Body of pancreas (tissue), 4 donors: ENCODE measurements at regions not wholly inside any gene's neighbourhood (a gene's known extent, or its start where the extent isn't known, plus 50 kb on each side); places are given as distances from the start of the nearest gene placed in this dataset.
A peak's percentile ranks its signal among the peaks of the same experiment; 100 is the strongest.

Experiments
- ATAC-seq: fragments of 150-250 bp; one replicate; pipeline ENCODE4 v1.9.1; 2016
- DNase-seq, 4 donors: peaks; one replicate each; pipeline ENCODE4 v3.0.0-alpha.2; 2019
- H3K27ac ChIP-seq, 4 donors: fragments of 200-600 bp; sonication (generic); 1 replicate in 3 of 4; 2 replicates in 1 of 4; pipeline versions ENCODE4 v1.5.1 to v1.6.1; 2016 to 2019; ENCODE audit warnings: mild to moderate bottlenecking in 1 of 4, mixed read lengths in 1 of 4, moderate library complexity in 1 of 4
- H3K27me3 ChIP-seq, 2 donors: fragments of 200-600 bp; sonication (generic); one replicate each; pipeline ENCODE4 v1.6.0; 2016; ENCODE audit warnings: mild to moderate bottlenecking in 1 of 2
- H3K36me3 ChIP-seq, 2 donors: fragments of 200-600 bp; sonication (generic); replicated peaks in 1 of 2; 2 replicates each; pipeline ENCODE4 v1.5.1; 2016; ENCODE audit warnings: low read depth in 2 of 2; ENCODE audit not compliant: insufficient read depth in 1 of 2
- H3K4me1 ChIP-seq: fragments of 200-600 bp; sonication (generic); one replicate; pipeline ENCODE4 v1.6.0; 2016
- H3K4me3 ChIP-seq, 2 donors: fragments of 200-600 bp; sonication (generic); 1 replicate in 1 of 2; 2 replicates in 1 of 2; pipeline ENCODE4 v1.5.1; 2016 to 2019
- H3K9me3 ChIP-seq, 3 donors: fragments of 200-600 bp; sonication (generic); 1 replicate in 2 of 3; 2 replicates in 1 of 3; pipeline ENCODE4 v1.5.1; 2016
- POLR2A ChIP-seq, 3 donors: fragments of 450-650 bp; IDR thresholded peaks; one replicate each; pipeline ENCODE4 v1.6.1; 2016; ENCODE audit warnings: antibody characterized with exemption in 3 of 3, mild to moderate bottlenecking in 2 of 3
- WGBS, 2 donors: methylation state at CpG; one replicate each; pipeline ENCODE4 v1.1.5; 2017; 5-methylcytosine and 5-hydroxymethylcytosine counted together
- intact Hi-C: fragments of 100-400 bp; cut with DNase I; formaldehyde crosslinking; loops from one replicate; pipeline ENCODE4 v1.15.1; 2023
- TF ChIP-seq, protein P1 (sequence below), 7 experiments: fragments of 450-650 bp in 4 of 7; fragments of 200-600 bp in 3 of 7; sonication (generic) in 3 of 7; IDR thresholded peaks; one replicate each; pipeline ENCODE4 v1.5.1; 2016 to 2019; ENCODE audit warnings: antibody characterized with exemption in 7 of 7

DNA sequence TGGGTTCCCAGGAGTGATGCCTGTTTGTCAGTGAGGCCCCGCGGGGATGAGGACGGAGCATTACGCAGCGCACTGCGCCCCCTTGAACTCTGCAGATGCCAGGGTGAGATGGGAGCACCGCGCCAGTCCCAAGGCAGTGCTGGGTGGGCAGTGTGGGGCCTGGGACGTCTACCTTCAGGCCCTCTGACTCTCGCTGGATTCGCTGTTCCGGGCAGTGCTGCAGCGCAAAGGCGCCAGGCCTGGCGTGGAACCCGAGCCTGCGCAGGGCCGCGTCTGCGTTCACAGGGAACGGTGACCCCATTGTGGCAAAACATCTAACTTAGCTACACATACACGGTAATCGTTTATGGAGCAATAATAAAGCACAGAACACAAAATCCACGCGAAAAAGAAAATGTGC is 257.3 kb downstream of the QKI start:
- ATAC-seq, result no peak
- 90 to 96% methylated on average over 21 to 23 of the region's 25 CpGs for WGBS, 2 donors
- H3K36me3 ChIP-seq, result no peaks in the 10 kb centered on the region
- TF ChIP-seq POLR2A (IDR thresholded peaks at IDR 0.05), result no peak
- TF ChIP-seq, protein P1, sequence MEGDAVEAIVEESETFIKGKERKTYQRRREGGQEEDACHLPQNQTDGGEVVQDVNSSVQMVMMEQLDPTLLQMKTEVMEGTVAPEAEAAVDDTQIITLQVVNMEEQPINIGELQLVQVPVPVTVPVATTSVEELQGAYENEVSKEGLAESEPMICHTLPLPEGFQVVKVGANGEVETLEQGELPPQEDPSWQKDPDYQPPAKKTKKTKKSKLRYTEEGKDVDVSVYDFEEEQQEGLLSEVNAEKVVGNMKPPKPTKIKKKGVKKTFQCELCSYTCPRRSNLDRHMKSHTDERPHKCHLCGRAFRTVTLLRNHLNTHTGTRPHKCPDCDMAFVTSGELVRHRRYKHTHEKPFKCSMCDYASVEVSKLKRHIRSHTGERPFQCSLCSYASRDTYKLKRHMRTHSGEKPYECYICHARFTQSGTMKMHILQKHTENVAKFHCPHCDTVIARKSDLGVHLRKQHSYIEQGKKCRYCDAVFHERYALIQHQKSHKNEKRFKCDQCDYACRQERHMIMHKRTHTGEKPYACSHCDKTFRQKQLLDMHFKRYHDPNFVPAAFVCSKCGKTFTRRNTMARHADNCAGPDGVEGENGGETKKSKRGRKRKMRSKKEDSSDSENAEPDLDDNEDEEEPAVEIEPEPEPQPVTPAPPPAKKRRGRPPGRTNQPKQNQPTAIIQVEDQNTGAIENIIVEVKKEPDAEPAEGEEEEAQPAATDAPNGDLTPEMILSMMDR (IDR thresholded peaks at IDR 0.05), result no peak
- intact Hi-C loops, result no loop called here
- no peaks in the 10 kb centered on the region for H3K9me3 ChIP-seq
- no peaks in the 10 kb centered on the region for H3K4me1 ChIP-seq
- no peak for DNase-seq
- no peaks in the 10 kb centered on the region for H3K27me3 ChIP-seq
- H3K4me3 ChIP-seq, result no peak overlapping the region
- H3K27ac ChIP-seq, result no peak overlapping the region

DNA sequence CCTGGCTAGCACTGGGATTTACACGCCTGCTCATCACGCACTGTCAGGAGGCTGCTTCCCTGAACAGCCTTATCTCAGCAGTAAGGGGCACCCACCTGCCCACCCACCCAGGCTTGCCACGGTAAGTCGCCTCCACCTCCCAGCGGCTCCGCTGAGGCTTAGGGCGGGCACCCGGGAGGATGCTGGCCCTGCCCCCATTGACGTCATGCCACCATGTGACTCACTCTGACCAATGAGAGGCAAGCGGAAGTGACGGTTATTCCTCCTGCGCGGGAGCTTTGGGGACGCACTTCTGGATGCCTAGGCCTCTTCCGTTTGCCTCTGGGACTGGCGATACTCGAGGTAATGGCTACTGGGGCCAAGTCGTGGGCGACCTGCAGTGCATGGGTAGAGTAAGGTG is 256.8 kb downstream of the QKI start:
- Histone ChIP-seq H3K4me1 (no peaks in the 10 kb centered on the region), H3K4me3 (no peak overlapping the region), H3K27me3 (no peaks in the 10 kb centered on the region), H3K9me3 (no peaks in the 10 kb centered on the region), H3K36me3 (no peaks in the 10 kb centered on the region), H3K27ac (no peak overlapping the region)
- intact Hi-C loops, result no loop called here
- TF ChIP-seq POLR2A (IDR thresholded peaks at IDR 0.05), result no peak
- TF ChIP-seq, protein P1 (IDR thresholded peaks at IDR 0.05), result no peak
- DNase-seq (no peak), ATAC-seq (no peak)
- 87 to 95% methylated on average over 15 to 19 of the region's 19 CpGs for WGBS, 2 donors

- ATAC-seq, result no peak
- no peaks in the 10 kb centered on the region for H3K36me3 ChIP-seq
- DNase-seq, result no peak
- no peak overlapping the region for H3K27ac ChIP-seq
- intact Hi-C loops, result no loop called here
- TF ChIP-seq, protein P1 (IDR thresholded peaks at IDR 0.05), result no peak
- TF ChIP-seq POLR2A (IDR thresholded peaks at IDR 0.05), result no peak
- H3K9me3 ChIP-seq, result no peaks in the 10 kb centered on the region
- WGBS, 2 donors, result 79 to 89% methylated on average over 1 of the region's 1 CpG
- no peaks in the 10 kb centered on the region for H3K27me3 ChIP-seq
- no peak overlapping the region for H3K4me3 ChIP-seq
- H3K4me1 ChIP-seq, result no peaks in the 10 kb centered on the region
Measured at GRCh38 chr6:163670336-163670735, 255.8 kb downstream of the QKI start.

- ATAC-seq, result no peak
- H3K27ac ChIP-seq, result no peak overlapping the region
- H3K4me3 ChIP-seq, result no peak overlapping the region
- no peaks in the 10 kb centered on the region for H3K27me3 ChIP-seq
- H3K9me3 ChIP-seq, result no peaks in the 10 kb centered on the region
- no peaks in the 10 kb centered on the region for H3K36me3 ChIP-seq
- intact Hi-C loops, result no loop called here
- DNase-seq, result no peak
- no peaks in the 10 kb centered on the region for H3K4me1 ChIP-seq
- 34 to 47% methylated on average over 4 of the region's 4 CpGs for WGBS, 2 donors
- TF ChIP-seq POLR2A (IDR thresholded peaks at IDR 0.05), result no peak
- TF ChIP-seq, protein P1 (IDR thresholded peaks at IDR 0.05), result no peak
Measured at GRCh38 chr6:163668061-163668426, 253.5 kb downstream of the QKI start.

GRCh38 chr6:163667372-163668060 is 253.0 kb downstream of the QKI start:
- H3K4me1 ChIP-seq, result no peaks in the 10 kb centered on the region
- no peak for ATAC-seq
- WGBS, 2 donors, result 60 to 75% methylated on average over 13 of the region's 13 CpGs
- TF ChIP-seq, protein P1 (IDR thresholded peaks at IDR 0.05), result no peak
- TF ChIP-seq POLR2A (IDR thresholded peaks at IDR 0.05), result no peak
- no peaks in the 10 kb centered on the region for H3K9me3 ChIP-seq
- DNase-seq, result peak in 2 of 4 donors; percentile 30 to 76
- H3K27me3 ChIP-seq, result no peaks in the 10 kb centered on the region
- H3K4me3 ChIP-seq, result no peak overlapping the region
- peak overlapping the region in 1 of 4 donors; percentile 6 for H3K27ac ChIP-seq
- intact Hi-C loops, result no loop called here
- no peaks in the 10 kb centered on the region for H3K36me3 ChIP-seq
